ENCODE measurements at regions not wholly inside any gene's neighbourhood (a gene's known extent, or its start where the extent isn't known, plus 50 kb on each side); places are given as distances from the start of the nearest gene placed in this dataset.
A peak's percentile ranks its signal among the peaks of the same experiment; 100 is the strongest.

GRCh38 chr15:62287066-62287857, 122.2 kb upstream of the C2CD4B start:
- peaks cover 15% of the 10 kb centered on the region for H3K9me3 Mint-ChIP-seq
- no peaks in the 10 kb centered on the region for H3K27me3 Mint-ChIP-seq (ENCODE audit: low read depth)
- peaks cover 5% of the 10 kb centered on the region for H3K36me3 Mint-ChIP-seq
- peak overlapping the region; percentile 40; the same call in 1 of the 2 replicates for H3K27ac Mint-ChIP-seq
- TF ChIP-seq GTF2I (CRISPR knock-in tag; conservative IDR thresholded peaks at IDR 0.05) (no peak), NR1H2 (CRISPR knock-in tag; IDR thresholded peaks at IDR 0.05) (no peak), ELF4 (CRISPR knock-in tag; IDR thresholded peaks at IDR 0.05; ENCODE audit: low read depth) (no peak), E2F5 (CRISPR knock-in tag; IDR thresholded peaks at IDR 0.05) (no peak), MYBL2 (CRISPR knock-in tag; IDR thresholded peaks at IDR 0.05) (no peak)
- TF ChIP-seq, protein P1, sequence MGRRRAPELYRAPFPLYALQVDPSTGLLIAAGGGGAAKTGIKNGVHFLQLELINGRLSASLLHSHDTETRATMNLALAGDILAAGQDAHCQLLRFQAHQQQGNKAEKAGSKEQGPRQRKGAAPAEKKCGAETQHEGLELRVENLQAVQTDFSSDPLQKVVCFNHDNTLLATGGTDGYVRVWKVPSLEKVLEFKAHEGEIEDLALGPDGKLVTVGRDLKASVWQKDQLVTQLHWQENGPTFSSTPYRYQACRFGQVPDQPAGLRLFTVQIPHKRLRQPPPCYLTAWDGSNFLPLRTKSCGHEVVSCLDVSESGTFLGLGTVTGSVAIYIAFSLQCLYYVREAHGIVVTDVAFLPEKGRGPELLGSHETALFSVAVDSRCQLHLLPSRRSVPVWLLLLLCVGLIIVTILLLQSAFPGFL (CRISPR knock-in tag; IDR thresholded peaks at IDR 0.05; ENCODE audit: borderline replicate concordance) = no peak
- DNase-seq (ENCODE audit: low spot score) = no peak
- no peak for ATAC-seq
- peaks cover 40% of the 10 kb centered on the region for H3K4me1 Mint-ChIP-seq
- POLR2A ChIA-PET = no interaction called here
- no peak overlapping the region for H3K4me3 Mint-ChIP-seq
- CTCF ChIA-PET = interaction anchor here (2.1 kb wide), 1 partner anchor 33 kb away, joined by 6 read pairs; no protein-coding TSS in a partner anchor

DNA sequence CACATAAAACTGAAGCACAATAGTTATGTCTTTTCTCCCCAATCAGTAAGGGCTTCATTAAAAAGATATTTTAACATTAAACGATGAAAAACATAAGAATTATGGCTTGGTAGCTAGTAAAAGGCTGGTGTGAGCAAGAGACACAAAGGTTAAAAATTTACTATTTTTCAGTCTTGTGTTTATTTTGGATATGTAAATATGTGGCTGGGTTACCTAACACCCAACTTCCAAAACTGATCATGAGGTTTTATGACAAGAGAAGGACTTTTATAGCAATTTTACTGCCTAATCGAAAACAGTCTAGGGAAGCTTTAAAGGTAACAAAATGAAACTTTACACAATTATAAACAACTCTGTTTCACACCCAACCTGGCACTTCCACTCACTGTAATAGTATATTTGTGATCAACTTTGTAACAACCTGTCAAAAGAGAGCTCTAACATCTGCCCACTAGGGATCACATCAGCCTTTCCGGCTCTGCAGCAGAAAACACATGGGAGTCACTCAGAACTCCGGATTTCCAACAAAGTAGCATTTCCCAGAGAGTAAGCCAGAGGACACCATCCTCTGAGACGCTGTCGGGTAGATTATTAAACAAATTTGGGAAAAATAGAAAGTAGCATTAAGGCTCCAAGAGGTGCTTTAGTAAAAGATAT, 123.4 kb upstream of the C2CD4B start:
- DNase-seq (ENCODE audit: low spot score) (no peak), ATAC-seq (no peak)
- Mint-ChIP-seq H3K4me3 (no peak overlapping the region), H3K4me1 (peaks cover 49% of the 10 kb centered on the region), H3K9me3 (peaks cover 24% of the 10 kb centered on the region), H3K27me3 (ENCODE audit: low read depth) (peaks cover 2% of the 10 kb centered on the region; the same call in 1 of the 2 replicates), H3K36me3 (peaks cover 18% of the 10 kb centered on the region), H3K27ac (peak overlapping the region; percentile 6; the same call in 1 of the 2 replicates)
- ChIA-PET CTCF (interaction anchor here (2.1 kb wide), 1 partner anchor 35 kb away, joined by 6 read pairs; no protein-coding TSS in a partner anchor), POLR2A (no interaction called here)
- TF ChIP-seq NR1H2 (CRISPR knock-in tag; IDR thresholded peaks at IDR 0.05) (no peak), ZNF138 (CRISPR knock-in tag; conservative IDR thresholded peaks at IDR 0.05) (no peak), ZSCAN18 (CRISPR knock-in tag; IDR thresholded peaks at IDR 0.05) (no peak), MXD4 (CRISPR knock-in tag; IDR thresholded peaks at IDR 0.05; ENCODE audit: borderline replicate concordance) (no peak), ZBTB43 (CRISPR knock-in tag; IDR thresholded peaks at IDR 0.05) (no peak), NFYB (CRISPR knock-in tag; conservative IDR thresholded peaks at IDR 0.05; ENCODE audit: low read depth) (no peak), ARID4B (CRISPR knock-in tag; IDR thresholded peaks at IDR 0.05; ENCODE audit: borderline replicate concordance) (no peak), TEAD1 (CRISPR knock-in tag; IDR thresholded peaks at IDR 0.05) (no peak), SMAD3 (CRISPR knock-in tag; IDR thresholded peaks at IDR 0.05; ENCODE audit: borderline replicate concordance) (no peak), TCF7 (CRISPR knock-in tag; IDR thresholded peaks at IDR 0.05; ENCODE audit: low read depth) (no peak), ETV6 (CRISPR knock-in tag; IDR thresholded peaks at IDR 0.05) (no peak), JUN (CRISPR knock-in tag; IDR thresholded peaks at IDR 0.05) (no peak), TEAD4 (CRISPR knock-in tag; IDR thresholded peaks at IDR 0.05) (no peak)
- TF ChIP-seq, protein P2, sequence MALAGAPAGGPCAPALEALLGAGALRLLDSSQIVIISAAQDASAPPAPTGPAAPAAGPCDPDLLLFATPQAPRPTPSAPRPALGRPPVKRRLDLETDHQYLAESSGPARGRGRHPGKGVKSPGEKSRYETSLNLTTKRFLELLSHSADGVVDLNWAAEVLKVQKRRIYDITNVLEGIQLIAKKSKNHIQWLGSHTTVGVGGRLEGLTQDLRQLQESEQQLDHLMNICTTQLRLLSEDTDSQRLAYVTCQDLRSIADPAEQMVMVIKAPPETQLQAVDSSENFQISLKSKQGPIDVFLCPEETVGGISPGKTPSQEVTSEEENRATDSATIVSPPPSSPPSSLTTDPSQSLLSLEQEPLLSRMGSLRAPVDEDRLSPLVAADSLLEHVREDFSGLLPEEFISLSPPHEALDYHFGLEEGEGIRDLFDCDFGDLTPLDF (CRISPR knock-in tag; IDR thresholded peaks at IDR 0.05) = no peak
- TF ChIP-seq, protein P3, sequence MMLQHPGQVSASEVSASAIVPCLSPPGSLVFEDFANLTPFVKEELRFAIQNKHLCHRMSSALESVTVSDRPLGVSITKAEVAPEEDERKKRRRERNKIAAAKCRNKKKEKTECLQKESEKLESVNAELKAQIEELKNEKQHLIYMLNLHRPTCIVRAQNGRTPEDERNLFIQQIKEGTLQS (CRISPR knock-in tag; conservative IDR thresholded peaks at IDR 0.05) = no peak
